ENCODE measurements at regions not wholly inside any gene's neighbourhood (a gene's known extent, or its start where the extent isn't known, plus 50 kb on each side); places are given as distances from the start of the nearest gene placed in this dataset.

GRCh38 chr6:19303383-19303782 is 533.8 kb upstream of the ID4 start:
- no peaks in the 10 kb centered on the region for H3K9me1 ChIP-seq (replicated peaks; ENCODE audit: control insufficient read depth, extremely low read depth, insufficient read depth, low read length)
- DNase-seq (ENCODE audit: low read depth, low spot score): no peak
- no peaks in the 10 kb centered on the region for H4K20me1 ChIP-seq (replicated peaks; ENCODE audit: control insufficient read depth, extremely low read depth, insufficient read depth, low read length)
- POLR2A ChIA-PET: no interaction called here
- H3K4me1 ChIP-seq (ENCODE audit: control insufficient read depth, extremely low read depth, insufficient read depth, low read length): no peaks in the 10 kb centered on the region
- TF ChIP-seq POLR2A (IDR thresholded peaks at IDR 0.05; ENCODE audit: low read depth, low read length): no peak
- no peak for TF ChIP-seq POLR2AphosphoS5 (IDR thresholded peaks at IDR 0.05; ENCODE audit: insufficient read depth, low read depth, low read length)
- no peak for TF ChIP-seq FOS (IDR thresholded peaks at IDR 0.05; ENCODE audit: borderline replicate concordance, insufficient read depth, low read length)
- TF ChIP-seq MYC (IDR thresholded peaks at IDR 0.05; ENCODE audit: low read depth, low read length): no peak
- no peak for TF ChIP-seq JUN (IDR thresholded peaks at IDR 0.05; ENCODE audit: borderline replicate concordance, insufficient read depth, insufficient read length, low read depth)
- TF ChIP-seq, protein P1, sequence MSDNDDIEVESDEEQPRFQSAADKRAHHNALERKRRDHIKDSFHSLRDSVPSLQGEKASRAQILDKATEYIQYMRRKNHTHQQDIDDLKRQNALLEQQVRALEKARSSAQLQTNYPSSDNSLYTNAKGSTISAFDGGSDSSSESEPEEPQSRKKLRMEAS (IDR thresholded peaks at IDR 0.05; ENCODE audit: insufficient read depth, insufficient read length): no peak
- TF ChIP-seq CTCF (IDR thresholded peaks at IDR 0.05; ENCODE audit: extremely low read depth in 1 of 2, insufficient read depth in 1 of 2, low read depth in 1 of 2, low read length in 2 of 2): no peak
- TF ChIP-seq GATA2 (IDR thresholded peaks at IDR 0.05; ENCODE audit: insufficient read depth, insufficient read length, low read depth, low read length): no peak
- no peak for TF ChIP-seq EZH2 (IDR thresholded peaks at IDR 0.05; ENCODE audit: borderline replicate concordance, low read depth, low read length, severe bottlenecking)
- no peaks in the 10 kb centered on the region for H3K36me3 ChIP-seq (ENCODE audit: control insufficient read depth in 2 of 2, extremely low read depth in 1 of 2, insufficient read depth in 2 of 2, low read length in 2 of 2)
- BruUV-seq (replicated peaks): no TSS peak
- no peak overlapping the region for H2AFZ ChIP-seq (ENCODE audit: low read depth, low read length)
- H3K9me3 ChIP-seq (replicated peaks; ENCODE audit: control insufficient read depth, insufficient read depth, low read length): peaks cover 13% of the 10 kb centered on the region
- no peak for FAIRE-seq
- no peaks in the 10 kb centered on the region for H3K27me3 ChIP-seq (ENCODE audit: control insufficient read depth in 2 of 2, insufficient read depth in 2 of 2, low read length in 2 of 2)
- no peak overlapping the region for H3K27ac ChIP-seq (ENCODE audit: insufficient read depth, low read depth, low read length)
- intact Hi-C loops (cut with micrococcal nuclease) (no loop called here), dilution Hi-C loops (cut with MboI; ENCODE audit: extremely low pct_ligation_motif_present, low sequenced_read_pairs) (no loop called here)
- H3K9ac ChIP-seq (replicated peaks; ENCODE audit: extremely low read depth, insufficient read depth, low read length): no peak overlapping the region
- CTCF ChIA-PET: no interaction called here
- no peaks in the 10 kb centered on the region for H3K79me2 ChIP-seq (ENCODE audit: control insufficient read depth, insufficient read depth, low read length)
- no peak overlapping the region for H3K4me3 ChIP-seq (replicated peaks in 1 of 3; ENCODE audit: insufficient read depth in 1 of 3, low read depth in 1 of 3, low read length in 3 of 3)
- no peak overlapping the region for H3K4me2 ChIP-seq (ENCODE audit: insufficient read depth, low read length)

Measured in endothelial cell of umbilical vein (primary cell).